HepG2 (cell line): ENCODE measurements at regions not wholly inside any gene's neighbourhood (a gene's known extent, or its start where the extent isn't known, plus 50 kb on each side); places are given as distances from the start of the nearest gene placed in this dataset.

Source experiments
- ATAC-seq: fragments of 200-7000 bp; cut with Tn5 transposase; 3 replicates; pipeline ENCODE4 v1.9.1; 2020; ENCODE audit warnings: mild to moderate bottlenecking, moderate library complexity
- BruUV-seq: library from RNA; stranded (reverse); fragments of 400-500 nt; replicated peaks from 2 replicates; lab custom pipeline; 2021; lab: Mats Ljungman, UMichigan
- CTCF ChIA-PET: fragments of 300-600 bp; formaldehyde crosslinking; extraction: SDS; loops from one replicate; lab custom pipeline; 2021; ENCODE audit warnings: low total read pairs, inconsistent platforms, low intra/inter-chr PET ratio; lab: Yijun Ruan, JAX
- POLR2A ChIA-PET: fragments of 350-600 bp; sonication (Branson Sonifier 250); formaldehyde crosslinking; loops from one replicate; lab custom pipeline; 2020; ENCODE audit warnings: antibody characterized with exemption, inconsistent platforms; lab: Yijun Ruan, JAX
- DNase-seq: peaks from one replicate; pipeline ENCODE4 v3.0.0-alpha.2; 2015; ENCODE audit warnings: low spot score
- FAIRE-seq: peaks from 3 replicates; lab custom pipeline; 2011; peaks lifted over from hg19 to GRCh38; lab: Jason Lieb, UNC
- H2AFZ ChIP-seq: one replicate; pipeline ENCODE4 v1.6.1; 2011; ENCODE audit warnings: low read length, inconsistent platforms
- H3K27ac ChIP-seq: fragments of 300-600 bp; 3 replicates; pipeline ENCODE4 v1.8.0; 2011; ENCODE audit warnings: mixed run types, mild to moderate bottlenecking, mixed read lengths, low read length, inconsistent platforms; ENCODE audit not compliant: insufficient read depth; ENCODE audit errors: extremely low read length
- H3K27me3 ChIP-seq, 2 experiments: fragments of 200-600 bp in 1 of 2; 2 replicates in 1 of 2; 3 replicates in 1 of 2; pipeline versions ENCODE4 v1.6.0 to v1.8.0; 2011; ENCODE audit warnings: low read length in 2 of 2, mild to moderate bottlenecking in 2 of 2, moderate library complexity in 2 of 2, inconsistent platforms in 1 of 2; ENCODE audit not compliant: insufficient read depth in 2 of 2, control insufficient read depth in 1 of 2
- H3K36me3 ChIP-seq, 2 experiments: fragments of 200-600 bp in 1 of 2; replicated peaks in 1 of 2; 2 replicates in 1 of 2; 3 replicates in 1 of 2; pipeline versions ENCODE4 v1.5.1 to v1.8.0; 2011; ENCODE audit warnings: low read length in 2 of 2, inconsistent platforms in 1 of 2; ENCODE audit not compliant: insufficient read depth in 2 of 2, control insufficient read depth in 1 of 2
- H3K4me1 ChIP-seq: 2 replicates; pipeline ENCODE4 v1.5.1; 2012; ENCODE audit warnings: low read length, inconsistent platforms; ENCODE audit not compliant: insufficient read depth
- H3K4me2 ChIP-seq: 2 replicates; pipeline ENCODE4 v1.6.0; 2011; ENCODE audit warnings: low read depth, low read length, inconsistent platforms
- H3K4me3 ChIP-seq, 3 experiments: fragments of 200-600 bp in 1 of 3; sonication (generic), shearing (Covaris generic) in 1 of 3; replicated peaks in 1 of 3; 2 replicates each; pipeline ENCODE4 v1.5.1; 2011 to 2016; ENCODE audit warnings: low read length in 3 of 3, inconsistent platforms in 2 of 3, low read depth in 2 of 3, mild to moderate bottlenecking in 2 of 3, control low read depth in 1 of 3, mixed read lengths in 1 of 3; ENCODE audit not compliant: insufficient read depth in 1 of 3
- H3K79me2 ChIP-seq: one replicate; pipeline ENCODE4 v1.6.1; 2011; ENCODE audit warnings: low read length, inconsistent platforms; ENCODE audit not compliant: insufficient read depth
- H3K9ac ChIP-seq: 2 replicates; pipeline ENCODE4 v1.6.0; 2011; ENCODE audit warnings: mild to moderate bottlenecking, low read depth, low read length, inconsistent platforms; ENCODE audit not compliant: insufficient read depth
- H3K9me3 ChIP-seq: 2 replicates; pipeline ENCODE4 v1.5.1; 2012; ENCODE audit warnings: mild to moderate bottlenecking, low read length
- H4K20me1 ChIP-seq: 2 replicates; pipeline ENCODE4 v1.6.0; 2011; ENCODE audit warnings: inconsistent platforms, mild to moderate bottlenecking, low read length, moderate library complexity; ENCODE audit not compliant: insufficient read depth
- ATRX ChIP-seq: sonication (generic); formaldehyde crosslinking; IDR thresholded peaks from 2 replicates; pipeline ENCODE4 v1.4.0; 2020; ENCODE audit warnings: missing genetic modification reagents, borderline replicate concordance
- CC2D1A ChIP-seq: sonication (generic); formaldehyde crosslinking; IDR thresholded peaks from 2 replicates; pipeline ENCODE4 v1.8.1; 2023; ENCODE audit warnings: mild to moderate bottlenecking, missing genetic modification reagents
- CCDC6 ChIP-seq: sonication (generic); formaldehyde crosslinking; IDR thresholded peaks from 2 replicates; pipeline ENCODE4 v1.8.1; 2022; ENCODE audit warnings: mild to moderate bottlenecking, missing genetic modification reagents, moderate library complexity
- ELF4 ChIP-seq: sonication (generic); formaldehyde crosslinking; IDR thresholded peaks from 2 replicates; pipeline ENCODE4 v1.5.0; 2020; ENCODE audit warnings: missing genetic modification reagents, mild to moderate bottlenecking, moderate library complexity, borderline replicate concordance
- GRHL1 ChIP-seq: sonication (generic); formaldehyde crosslinking; conservative IDR thresholded peaks from 2 replicates; pipeline ENCODE4 v1.8.0; 2022; ENCODE audit warnings: missing genetic modification reagents
- HNRNPUL1 ChIP-seq: fragments of 200-400 bp; formaldehyde crosslinking; IDR thresholded peaks from 2 replicates; pipeline ENCODE4 v1.6.1; 2017; ENCODE audit warnings: low read depth, mild to moderate bottlenecking, low read length, moderate library complexity
- LRRFIP1 ChIP-seq: sonication (generic); formaldehyde crosslinking; conservative IDR thresholded peaks from 2 replicates; pipeline ENCODE4 v1.4.0; 2020; ENCODE audit warnings: missing genetic modification reagents
- MXD3 ChIP-seq: IDR thresholded peaks from 2 replicates; pipeline ENCODE4 v1.6.1; 2016; ENCODE audit warnings: mild to moderate bottlenecking, missing biosample characterization, missing genetic modification reagents
- NFKB2 ChIP-seq: sonication (generic); formaldehyde crosslinking; IDR thresholded peaks from 2 replicates; pipeline ENCODE4 v1.4.0; 2020; ENCODE audit warnings: missing genetic modification reagents, borderline replicate concordance
- SNAI1 ChIP-seq: sonication (generic); formaldehyde crosslinking; IDR thresholded peaks from 2 replicates; pipeline ENCODE4 v1.5.0; 2020; ENCODE audit warnings: mild to moderate bottlenecking, missing genetic modification reagents, borderline replicate concordance
- YEATS4 ChIP-seq: sonication (generic); formaldehyde crosslinking; IDR thresholded peaks from 2 replicates; pipeline ENCODE4 v1.4.0; 2020; ENCODE audit warnings: missing genetic modification reagents, borderline replicate concordance
- ZNF557 ChIP-seq: sonication (generic); formaldehyde crosslinking; IDR thresholded peaks from 2 replicates; pipeline ENCODE4 v1.4.0; 2020; ENCODE audit warnings: missing genetic modification reagents
- ZSCAN29 ChIP-seq: sonication (generic); formaldehyde crosslinking; conservative IDR thresholded peaks from 2 replicates; pipeline ENCODE4 v1.4.0; 2020; ENCODE audit warnings: mild to moderate bottlenecking, missing genetic modification reagents
- WGBS: methylation state at CpG from one replicate; pipeline ENCODE4 v1.1.6; 2017; ENCODE audit warnings: low lambda C conversion rate; 5-methylcytosine and 5-hydroxymethylcytosine counted together
- in situ Hi-C: cut with HindIII; loops from 2 replicates; pipeline ENCODE4 v1.10.0; 2017; ENCODE audit warnings: low pct_unique_long_range_greater_than_20kb; ENCODE audit not compliant: extremely low pct_ligation_motif_present
- intact Hi-C: fragments of 100-400 bp; cut with micrococcal nuclease; formaldehyde crosslinking; loops from one replicate; pipeline ENCODE4 v1.10.0; 2022; ENCODE audit not compliant: unreplicated experiment

GRCh38 chr18:46337271-46337670 lies 233.1 kb downstream of the HAUS1 start (continued):
- no peak for TF ChIP-seq GRHL1 (CRISPR knock-in tag)
- no peak for TF ChIP-seq HNRNPUL1

- ATAC-seq (no peak), FAIRE-seq (no peak), DNase-seq (no peak)
- Histone ChIP-seq H2AFZ (no peak overlapping the region), H3K9ac (no peak overlapping the region), H3K27ac (no peak overlapping the region), H3K79me2 (no peaks in the 10 kb centered on the region), H3K4me1 (no peaks in the 10 kb centered on the region), H3K36me3 (no peaks in the 10 kb centered on the region), H3K4me3 (no peak overlapping the region), H3K9me3 (no peaks in the 10 kb centered on the region), H3K27me3 (peaks cover 5 to 69% of the 10 kb centered on the region in 2 experiments), H4K20me1 (no peaks in the 10 kb centered on the region), H3K4me2 (no peak overlapping the region)
- WGBS = 9% methylated on average over 2 of the region's 2 CpGs
- ChIA-PET CTCF (no interaction called here), POLR2A (no interaction called here)
- no peak for TF ChIP-seq LRRFIP1 (CRISPR knock-in tag)
- TF ChIP-seq CC2D1A (CRISPR knock-in tag) = no peak
- no peak for TF ChIP-seq ZNF557 (CRISPR knock-in tag)
- TF ChIP-seq ZSCAN29 = no peak
- TF ChIP-seq SNAI1 (CRISPR knock-in tag) = no peak
- TF ChIP-seq ELF4 (CRISPR knock-in tag) = no peak
- TF ChIP-seq ATRX (CRISPR knock-in tag) = no peak
- no peak for TF ChIP-seq MXD3
- no peak for TF ChIP-seq NFKB2 (CRISPR knock-in tag)
- no peak for TF ChIP-seq YEATS4 (CRISPR knock-in tag)
- no peak for TF ChIP-seq CCDC6 (CRISPR knock-in tag)
- no TSS peak for BruUV-seq
- in situ Hi-C loops = no loop called here
- intact Hi-C loops = no loop called here
Measured at GRCh38 chr18:46338205-46338604, 234.0 kb downstream of the HAUS1 start.
